Thymus (tissue), 11 donors: ENCODE measurements at regions not wholly inside any gene's neighbourhood (a gene's known extent, or its start where the extent isn't known, plus 50 kb on each side); places are given as distances from the start of the nearest gene placed in this dataset.
"Not testable (repeated sequence)": the region's sequence is repeated elsewhere in the genome, so short reads cannot be mapped to it uniquely, and the experiment has no call there.

Experiments used
- DNase-seq, 9 donors: peaks; one replicate each; pipeline ENCODE4 v3.0.0-alpha.2; 2013; ENCODE audit warnings: low spot score in 9 of 9, low read depth in 6 of 9, missing footprints in 1 of 9
- H3K27ac ChIP-seq, 2 donors: one replicate each; pipeline ENCODE4 v1.5.1; 2013; ENCODE audit warnings: control low read depth in 1 of 2, low read depth in 1 of 2, low read length in 1 of 2, mild to moderate bottlenecking in 1 of 2, moderate library complexity in 1 of 2
- H3K27me3 ChIP-seq, 2 donors: one replicate each; pipeline ENCODE4 v1.5.1; 2013; ENCODE audit warnings: low read length in 1 of 2; ENCODE audit not compliant: control insufficient read depth in 2 of 2, insufficient read depth in 1 of 2
- H3K36me3 ChIP-seq, 2 donors: one replicate each; pipeline ENCODE4 v1.5.1; 2013; ENCODE audit warnings: low read length in 1 of 2, mild to moderate bottlenecking in 1 of 2, moderate library complexity in 1 of 2; ENCODE audit not compliant: control insufficient read depth in 2 of 2, insufficient read depth in 2 of 2
- H3K4me1 ChIP-seq, 2 donors: one replicate each; pipeline ENCODE4 v1.5.1; 2013; ENCODE audit warnings: low read length in 2 of 2; ENCODE audit not compliant: control insufficient read depth in 2 of 2, insufficient read depth in 2 of 2
- H3K4me3 ChIP-seq, 2 donors: one replicate each; pipeline ENCODE4 v1.5.1; 2013; ENCODE audit warnings: low read length in 2 of 2, control low read depth in 1 of 2, mild to moderate bottlenecking in 1 of 2
- H3K9me3 ChIP-seq, 2 donors: one replicate each; pipeline ENCODE4 v1.5.1; 2013; ENCODE audit warnings: low read length in 1 of 2, mild to moderate bottlenecking in 1 of 2; ENCODE audit not compliant: control insufficient read depth in 2 of 2, insufficient read depth in 1 of 2
- WGBS: extraction: QIAGEN DNeasy Blood & Tissue Kit; methylation state at CpG from one replicate; pipeline ENCODE4 v1.1.7; 2013; 5-methylcytosine and 5-hydroxymethylcytosine counted together
- donor health status: healthy.

DNA sequence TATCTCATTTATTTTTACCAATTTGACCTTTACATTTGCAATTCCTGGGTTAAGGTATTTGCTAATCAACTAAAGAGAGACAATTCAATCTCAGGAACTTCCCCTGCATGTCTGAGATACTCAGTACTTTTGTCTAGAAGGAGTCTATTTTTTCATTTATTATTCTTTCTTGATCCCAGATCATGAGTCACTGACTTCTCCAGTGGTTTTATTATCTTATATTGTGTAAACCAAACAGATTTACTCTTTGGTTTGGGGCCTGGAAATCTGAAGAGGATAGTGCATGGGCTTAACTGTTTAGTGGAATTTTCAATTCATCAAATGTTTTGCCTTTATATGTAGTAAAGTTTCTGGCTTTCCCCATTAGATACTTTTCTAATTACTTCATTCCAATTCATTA, 185.4 kb downstream of the ALG10B start:
- H3K4me1 ChIP-seq = no peaks in the 10 kb centered on the region
- no peak overlapping the region for H3K4me3 ChIP-seq
- no peaks in the 10 kb centered on the region for H3K27me3 ChIP-seq
- H3K27ac ChIP-seq = no peak overlapping the region
- no peak for DNase-seq
- H3K9me3 ChIP-seq = no peaks in the 10 kb centered on the region
- no peaks in the 10 kb centered on the region for H3K36me3 ChIP-seq

DNA sequence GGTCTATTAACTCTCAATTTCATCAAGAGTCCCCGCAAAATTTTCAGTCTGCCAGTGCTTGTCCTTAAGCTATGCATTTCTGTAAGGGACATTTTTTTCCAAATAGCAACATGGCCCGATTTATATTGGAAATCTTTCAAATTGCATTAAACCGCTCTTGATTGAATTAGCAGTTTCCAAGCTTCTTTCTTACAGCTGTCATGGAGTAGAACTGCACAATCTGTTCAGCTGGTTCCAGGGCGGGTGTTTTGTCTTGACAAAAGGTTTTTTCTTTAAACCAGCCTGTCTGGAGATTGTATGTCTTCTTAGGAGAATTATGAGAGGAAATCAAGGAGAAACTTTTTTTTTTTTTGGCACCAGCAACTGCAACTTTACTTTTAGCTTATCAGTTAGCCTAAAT, 185.8 kb downstream of the ALG10B start:
- Histone ChIP-seq H3K9me3 (no peaks in the 10 kb centered on the region), H3K4me3 (no peak overlapping the region), H3K4me1 (no peaks in the 10 kb centered on the region), H3K27ac (no peak overlapping the region), H3K36me3 (no peaks in the 10 kb centered on the region), H3K27me3 (no peaks in the 10 kb centered on the region)
- WGBS = 87% methylated on average over 4 of the region's 4 CpGs
- no peak for DNase-seq

DNA sequence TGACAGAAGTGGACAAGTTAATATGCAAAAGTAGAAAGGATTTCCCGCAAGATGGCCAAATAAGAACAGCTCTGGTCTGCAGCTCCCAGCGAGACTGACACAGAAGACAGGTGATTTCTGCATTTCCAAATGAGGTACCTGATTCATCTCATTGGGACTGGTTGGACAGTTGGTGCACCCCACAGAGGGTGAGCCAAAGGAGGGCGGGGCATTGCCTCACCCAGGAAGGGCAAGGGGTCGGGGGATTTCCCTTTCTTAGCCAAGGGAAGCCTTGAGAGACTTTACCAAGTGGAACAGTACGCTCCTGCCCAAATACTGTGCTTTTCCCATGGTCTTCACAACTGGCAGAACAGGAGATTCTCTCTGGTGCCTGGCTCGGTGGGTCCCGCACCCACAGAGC, 191.3 kb downstream of the ALG10B start:
- no peaks in the 10 kb centered on the region for H3K36me3 ChIP-seq
- H3K27me3 ChIP-seq = no peaks in the 10 kb centered on the region
- H3K27ac ChIP-seq = no peak overlapping the region
- H3K9me3 ChIP-seq = peaks cover 0 to 5% of the 10 kb centered on the region in 2 donors
- H3K4me3 ChIP-seq = no peak overlapping the region
- 84% methylated on average over 7 of the region's 7 CpGs for WGBS
- H3K4me1 ChIP-seq = no peaks in the 10 kb centered on the region
- no peak for DNase-seq

DNA sequence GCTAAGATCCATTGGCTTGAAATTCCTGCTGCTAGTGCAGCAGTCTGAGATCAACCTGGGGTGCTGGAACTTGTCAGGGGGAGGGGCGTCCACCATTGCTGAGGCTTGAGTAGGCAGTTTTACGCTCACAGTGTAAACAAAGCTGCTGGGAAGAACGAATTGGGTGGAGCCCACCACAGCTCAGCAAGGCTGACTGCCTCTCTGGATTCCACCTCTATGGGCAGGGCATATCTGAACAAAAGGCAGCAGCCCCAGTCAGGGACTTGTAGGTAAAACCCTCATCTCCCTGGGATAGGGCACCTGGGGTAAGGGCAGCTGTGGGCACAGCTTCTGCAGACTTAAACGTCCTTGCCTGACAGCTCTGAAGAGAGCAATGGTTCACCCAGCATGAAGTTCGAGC, 191.7 kb downstream of the ALG10B start:
- no peak for DNase-seq
- H3K27ac ChIP-seq = no peak overlapping the region
- H3K4me1 ChIP-seq = no peaks in the 10 kb centered on the region
- H3K27me3 ChIP-seq = no peaks in the 10 kb centered on the region
- no peaks in the 10 kb centered on the region for H3K36me3 ChIP-seq
- no peak overlapping the region for H3K4me3 ChIP-seq
- H3K9me3 ChIP-seq = peaks cover 0 to 5% of the 10 kb centered on the region in 2 donors
- WGBS = 81% methylated on average over 5 of the region's 5 CpGs

DNA sequence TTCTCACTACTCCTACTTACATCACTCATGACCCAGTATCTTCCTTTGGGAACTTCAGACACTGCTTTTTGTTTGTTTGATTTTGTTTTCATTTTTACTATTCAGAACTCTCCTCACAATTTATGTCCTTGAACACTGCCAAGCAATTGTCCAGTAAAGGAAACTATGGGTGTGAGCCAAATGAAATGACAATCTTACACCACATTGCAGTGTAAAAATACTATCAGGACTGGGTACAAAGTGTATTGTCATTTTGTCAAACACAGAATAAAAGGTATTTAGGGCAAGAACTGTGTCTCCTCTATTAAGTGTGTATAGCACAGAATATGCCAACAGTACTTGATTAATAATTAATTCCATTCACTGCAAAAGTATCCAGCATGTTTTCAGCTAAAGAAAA, 199.3 kb downstream of the ALG10B start:
- H3K4me1 ChIP-seq = no peaks in the 10 kb centered on the region
- H3K36me3 ChIP-seq = no peaks in the 10 kb centered on the region
- no peak overlapping the region for H3K4me3 ChIP-seq
- no peaks in the 10 kb centered on the region for H3K27me3 ChIP-seq
- H3K9me3 ChIP-seq = no peaks in the 10 kb centered on the region
- no peak for DNase-seq
- no peak overlapping the region for H3K27ac ChIP-seq

DNA sequence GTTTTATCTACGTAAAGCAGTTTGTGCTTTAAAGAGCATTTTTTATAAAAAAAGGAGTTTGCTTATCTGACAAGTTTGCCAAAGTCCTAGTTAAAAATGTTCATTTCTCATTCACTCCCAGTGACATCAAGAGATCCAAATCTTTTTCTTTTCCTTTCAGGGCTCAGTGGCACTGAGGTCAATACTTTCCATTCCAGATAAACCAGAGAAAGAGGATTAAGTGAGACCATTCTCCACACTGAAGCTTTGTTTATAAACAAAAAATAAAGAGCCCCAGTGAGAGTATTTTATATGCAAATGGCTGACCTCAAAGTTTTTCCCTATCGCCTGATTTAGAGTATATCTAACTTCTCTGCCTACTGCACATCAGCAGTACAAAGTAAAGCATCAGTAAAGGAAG, 199.8 kb downstream of the ALG10B start:
- H3K36me3 ChIP-seq = no peaks in the 10 kb centered on the region
- H3K4me3 ChIP-seq = no peak overlapping the region
- H3K27ac ChIP-seq = no peak overlapping the region
- H3K4me1 ChIP-seq = no peaks in the 10 kb centered on the region
- no peak for DNase-seq
- H3K27me3 ChIP-seq = no peaks in the 10 kb centered on the region
- H3K9me3 ChIP-seq = no peaks in the 10 kb centered on the region
- WGBS = 94% methylated on average over 2 of the region's 2 CpGs

DNA sequence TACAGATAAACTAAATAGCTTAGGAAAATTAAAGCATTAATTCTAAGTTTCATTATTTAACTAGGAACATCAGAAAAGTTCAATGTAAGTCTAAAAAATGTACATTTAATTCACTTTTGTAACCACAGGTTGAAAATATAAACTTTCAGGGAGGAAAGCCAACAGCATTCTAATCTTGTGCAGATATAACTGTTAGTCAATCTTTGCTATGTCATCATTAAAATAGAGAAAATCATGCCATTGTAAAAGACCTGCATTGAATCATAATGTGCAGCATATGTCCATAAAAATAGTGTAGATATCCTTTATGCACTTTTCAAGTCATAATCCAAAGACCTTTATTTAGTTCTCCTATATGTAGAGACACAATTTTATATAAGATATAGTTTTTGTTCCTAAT, 207.3 kb downstream of the ALG10B start:
- Histone ChIP-seq H3K27ac (no peak overlapping the region), H3K36me3 (no peaks in the 10 kb centered on the region), H3K4me3 (no peak overlapping the region), H3K4me1 (no peaks in the 10 kb centered on the region), H3K27me3 (no peaks in the 10 kb centered on the region), H3K9me3 (no peaks in the 10 kb centered on the region)
- no peak for DNase-seq

DNA sequence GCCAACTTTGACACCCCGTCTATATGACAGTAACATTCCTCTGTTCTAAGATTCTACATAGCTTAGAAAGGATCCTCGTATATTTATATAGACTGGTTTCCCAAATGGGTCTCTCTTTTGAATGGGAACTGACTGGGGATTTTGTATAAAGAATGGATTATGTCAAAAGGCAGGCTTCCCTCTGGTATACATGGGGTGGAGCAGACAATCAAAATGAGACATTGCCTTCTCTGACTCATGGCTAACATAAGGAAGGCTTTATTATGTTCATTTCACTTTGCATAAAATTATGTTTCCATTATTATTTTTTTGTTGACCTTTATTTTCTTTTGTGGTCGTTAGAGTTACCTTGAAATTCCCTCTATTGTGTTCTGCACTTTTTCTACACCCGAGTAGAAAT, 211.1 kb downstream of the ALG10B start:
- Histone ChIP-seq H3K36me3 (no peaks in the 10 kb centered on the region), H3K4me1 (no peaks in the 10 kb centered on the region), H3K4me3 (no peak overlapping the region), H3K9me3 (no peaks in the 10 kb centered on the region), H3K27me3 (no peaks in the 10 kb centered on the region), H3K27ac (no peak overlapping the region)
- no peak for DNase-seq
- 83% methylated on average over 4 of the region's 4 CpGs for WGBS

DNA sequence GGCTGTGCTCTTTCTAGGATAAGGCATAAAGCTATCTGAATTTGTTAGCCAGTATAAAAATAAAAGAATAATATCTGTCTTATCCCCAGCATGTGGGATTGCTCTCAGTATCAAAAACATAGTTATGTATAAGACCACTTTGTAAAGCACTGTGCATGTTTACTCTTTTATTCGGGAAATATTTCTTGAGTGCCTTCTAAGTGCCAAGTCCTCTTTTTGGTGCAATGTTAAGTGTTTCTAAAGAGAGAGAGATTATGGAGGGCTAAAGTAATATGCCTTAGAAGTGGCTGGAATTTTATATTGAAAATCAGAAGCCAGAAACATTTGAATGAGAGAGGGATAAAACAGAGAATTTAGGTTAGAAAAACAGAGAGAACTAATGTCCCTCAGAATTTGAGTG, 212.0 kb downstream of the ALG10B start:
- H3K27ac ChIP-seq = no peak overlapping the region
- H3K36me3 ChIP-seq = no peaks in the 10 kb centered on the region
- no peak overlapping the region for H3K4me3 ChIP-seq
- DNase-seq = no peak
- WGBS = 95% methylated on average over 1 of the region's 1 CpG
- H3K4me1 ChIP-seq = no peaks in the 10 kb centered on the region
- no peaks in the 10 kb centered on the region for H3K9me3 ChIP-seq
- H3K27me3 ChIP-seq = no peaks in the 10 kb centered on the region

DNA sequence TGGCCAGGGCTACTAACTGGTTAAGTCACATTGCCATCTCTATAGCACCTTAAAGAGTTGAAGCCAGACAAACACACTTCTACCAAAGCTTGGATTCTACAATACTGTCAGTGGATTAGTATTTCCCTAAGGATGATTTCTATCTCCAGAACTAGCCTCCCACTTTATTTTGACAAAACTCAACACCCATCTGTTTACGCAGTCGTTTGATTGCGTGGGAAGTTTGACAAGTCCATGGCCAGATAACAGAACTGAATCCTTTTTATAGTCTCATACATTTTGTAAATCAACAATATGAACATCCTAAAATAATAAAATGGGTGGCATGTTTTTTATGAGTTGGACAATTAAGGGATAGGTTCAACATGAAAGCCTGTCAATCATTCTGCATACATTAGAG, 212.7 kb downstream of the ALG10B start:
- not testable (repeated sequence) for H3K9me3 ChIP-seq, H3K4me3 ChIP-seq, H3K27me3 ChIP-seq, H3K4me1 ChIP-seq, H3K27ac ChIP-seq, DNase-seq, H3K36me3 ChIP-seq
- WGBS = 97% methylated on average over 3 of the region's 3 CpGs
